ENCODE measurements at regions not wholly inside any gene's neighbourhood (a gene's known extent, or its start where the extent isn't known, plus 50 kb on each side); places are given as distances from the start of the nearest gene placed in this dataset.
"Not testable (repeated sequence)": the region's sequence is repeated elsewhere in the genome, so short reads cannot be mapped to it uniquely, and the experiment has no call there.

- not testable (repeated sequence) for H3K4me1 ChIP-seq (ENCODE audit: insufficient read depth, low read length); H3K9me3 ChIP-seq (ENCODE audit: control insufficient read depth, insufficient read depth, low read length); H3K36me3 ChIP-seq (ENCODE audit: insufficient read depth, low read length); H3K9ac ChIP-seq (ENCODE audit: low read depth, low read length)
Observed at GRCh38 chr1:213358368-213358767, 307.3 kb downstream of the RPS6KC1 start.

GRCh38 chr1:213362598-213362997 lies 311.6 kb downstream of the RPS6KC1 start:
- Histone ChIP-seq H3K36me3 (ENCODE audit: insufficient read depth, low read length) (no peaks in the 10 kb centered on the region), H3K9me3 (ENCODE audit: control insufficient read depth, insufficient read depth, low read length) (peaks cover 5% of the 10 kb centered on the region; the same call in 1 of the 2 replicates), H3K4me1 (ENCODE audit: insufficient read depth, low read length) (no peaks in the 10 kb centered on the region), H3K9ac (ENCODE audit: low read depth, low read length) (no peak overlapping the region)

- no peaks in the 10 kb centered on the region for H3K4me1 ChIP-seq (ENCODE audit: insufficient read depth, low read length)
- H3K9me3 ChIP-seq (ENCODE audit: control insufficient read depth, insufficient read depth, low read length) = peaks cover 5% of the 10 kb centered on the region; the same call in 1 of the 2 replicates
- H3K9ac ChIP-seq (ENCODE audit: low read depth, low read length) = no peak overlapping the region
- no peaks in the 10 kb centered on the region for H3K36me3 ChIP-seq (ENCODE audit: insufficient read depth, low read length)
Observed at GRCh38 chr1:213366141-213366831, 315.2 kb downstream of the RPS6KC1 start.

- Histone ChIP-seq H3K4me1 (ENCODE audit: insufficient read depth, low read length) (peaks cover 12% of the 10 kb centered on the region), H3K9ac (ENCODE audit: low read depth, low read length) (no peak overlapping the region), H3K9me3 (ENCODE audit: control insufficient read depth, insufficient read depth, low read length) (no peaks in the 10 kb centered on the region), H3K36me3 (ENCODE audit: insufficient read depth, low read length) (no peaks in the 10 kb centered on the region)
Observed at GRCh38 chr1:213369465-213369864, 318.4 kb downstream of the RPS6KC1 start.

GRCh38 chr1:213370523-213370922 lies 319.5 kb downstream of the RPS6KC1 start:
- Histone ChIP-seq H3K9me3 (ENCODE audit: control insufficient read depth, insufficient read depth, low read length) (no peaks in the 10 kb centered on the region), H3K4me1 (ENCODE audit: insufficient read depth, low read length) (peaks cover 12% of the 10 kb centered on the region), H3K9ac (ENCODE audit: low read depth, low read length) (no peak overlapping the region), H3K36me3 (ENCODE audit: insufficient read depth, low read length) (no peaks in the 10 kb centered on the region)

GRCh38 chr1:213371525-213371846 lies 320.4 kb downstream of the RPS6KC1 start:
- Histone ChIP-seq H3K9ac (ENCODE audit: low read depth, low read length) (no peak overlapping the region), H3K36me3 (ENCODE audit: insufficient read depth, low read length) (no peaks in the 10 kb centered on the region), H3K4me1 (ENCODE audit: insufficient read depth, low read length) (peaks cover 13% of the 10 kb centered on the region), H3K9me3 (ENCODE audit: control insufficient read depth, insufficient read depth, low read length) (no peaks in the 10 kb centered on the region)

GRCh38 chr1:213371847-213372619 lies 321.0 kb downstream of the RPS6KC1 start:
- no peak overlapping the region for H3K9ac ChIP-seq (ENCODE audit: low read depth, low read length)
- no peaks in the 10 kb centered on the region for H3K9me3 ChIP-seq (ENCODE audit: control insufficient read depth, insufficient read depth, low read length)
- H3K36me3 ChIP-seq (ENCODE audit: insufficient read depth, low read length) = no peaks in the 10 kb centered on the region
- peaks cover 18% of the 10 kb centered on the region for H3K4me1 ChIP-seq (ENCODE audit: insufficient read depth, low read length)

GRCh38 chr1:213374369-213374768 lies 323.3 kb downstream of the RPS6KC1 start:
- Histone ChIP-seq H3K36me3 (ENCODE audit: insufficient read depth, low read length) (no peaks in the 10 kb centered on the region), H3K9me3 (ENCODE audit: control insufficient read depth, insufficient read depth, low read length) (no peaks in the 10 kb centered on the region), H3K9ac (ENCODE audit: low read depth, low read length) (no peak overlapping the region), H3K4me1 (ENCODE audit: insufficient read depth, low read length) (peaks cover 21% of the 10 kb centered on the region)

- no peaks in the 10 kb centered on the region for H3K36me3 ChIP-seq (ENCODE audit: insufficient read depth, low read length)
- H3K9me3 ChIP-seq (ENCODE audit: control insufficient read depth, insufficient read depth, low read length) = no peaks in the 10 kb centered on the region
- H3K9ac ChIP-seq (ENCODE audit: low read depth, low read length) = no peak overlapping the region
- peaks cover 21% of the 10 kb centered on the region for H3K4me1 ChIP-seq (ENCODE audit: insufficient read depth, low read length)
Observed at GRCh38 chr1:213375002-213375401, 324.0 kb downstream of the RPS6KC1 start.

- no peaks in the 10 kb centered on the region for H3K9me3 ChIP-seq (ENCODE audit: control insufficient read depth, insufficient read depth, low read length)
- H3K9ac ChIP-seq (ENCODE audit: low read depth, low read length) = no peak overlapping the region
- H3K36me3 ChIP-seq (ENCODE audit: insufficient read depth, low read length) = no peaks in the 10 kb centered on the region
- H3K4me1 ChIP-seq (ENCODE audit: insufficient read depth, low read length) = peaks cover 15% of the 10 kb centered on the region
Observed at GRCh38 chr1:213376862-213377372, 325.9 kb downstream of the RPS6KC1 start.

- no peaks in the 10 kb centered on the region for H3K9me3 ChIP-seq (ENCODE audit: control insufficient read depth, insufficient read depth, low read length)
- H3K9ac ChIP-seq (ENCODE audit: low read depth, low read length) = no peak overlapping the region
- H3K36me3 ChIP-seq (ENCODE audit: insufficient read depth, low read length) = no peaks in the 10 kb centered on the region
- H3K4me1 ChIP-seq (ENCODE audit: insufficient read depth, low read length) = peaks cover 9% of the 10 kb centered on the region
Observed at GRCh38 chr1:213380865-213381264, 329.8 kb downstream of the RPS6KC1 start.

- no peaks in the 10 kb centered on the region for H3K36me3 ChIP-seq (ENCODE audit: insufficient read depth, low read length)
- H3K9me3 ChIP-seq (ENCODE audit: control insufficient read depth, insufficient read depth, low read length) = no peaks in the 10 kb centered on the region
- peaks cover 7% of the 10 kb centered on the region for H3K4me1 ChIP-seq (ENCODE audit: insufficient read depth, low read length)
- H3K9ac ChIP-seq (ENCODE audit: low read depth, low read length) = no peak overlapping the region
Observed at GRCh38 chr1:213381572-213382084, 330.6 kb downstream of the RPS6KC1 start.

- Histone ChIP-seq H3K36me3 (ENCODE audit: insufficient read depth, low read length) (no peaks in the 10 kb centered on the region), H3K9ac (ENCODE audit: low read depth, low read length) (no peak overlapping the region), H3K9me3 (ENCODE audit: control insufficient read depth, insufficient read depth, low read length) (no peaks in the 10 kb centered on the region), H3K4me1 (ENCODE audit: insufficient read depth, low read length) (no peaks in the 10 kb centered on the region)
Observed at GRCh38 chr1:213383465-213383864, 332.4 kb downstream of the RPS6KC1 start.

- Histone ChIP-seq H3K9ac (ENCODE audit: low read depth, low read length) (no peak overlapping the region), H3K4me1 (ENCODE audit: insufficient read depth, low read length) (no peaks in the 10 kb centered on the region), H3K36me3 (ENCODE audit: insufficient read depth, low read length) (no peaks in the 10 kb centered on the region), H3K9me3 (ENCODE audit: control insufficient read depth, insufficient read depth, low read length) (no peaks in the 10 kb centered on the region)
Observed at GRCh38 chr1:213385201-213385600, 334.2 kb downstream of the RPS6KC1 start.

GRCh38 chr1:213385806-213386324 lies 334.8 kb downstream of the RPS6KC1 start:
- Histone ChIP-seq H3K4me1 (ENCODE audit: insufficient read depth, low read length) (no peaks in the 10 kb centered on the region), H3K9me3 (ENCODE audit: control insufficient read depth, insufficient read depth, low read length) (no peaks in the 10 kb centered on the region), H3K36me3 (ENCODE audit: insufficient read depth, low read length) (no peaks in the 10 kb centered on the region), H3K9ac (ENCODE audit: low read depth, low read length) (no peak overlapping the region)
